GM23338 (cell line): ENCODE measurements at regions not wholly inside any gene's neighbourhood (a gene's known extent, or its start where the extent isn't known, plus 50 kb on each side); places are given as distances from the start of the nearest gene placed in this dataset.

Experiments used
- ATAC-seq: fragments of 200-7000 bp; cut with Tn5 transposase; 3 replicates; pipeline ENCODE4 v1.9.1; 2020
- DNase-seq: peaks from one replicate; pipeline ENCODE4 v3.0.0-alpha.2; 2015; ENCODE audit warnings: low spot score
- H2AFZ ChIP-seq: fragments of 200-600 bp; sonication (generic); 2 replicates; pipeline ENCODE4 v1.8.0; 2016; ENCODE audit warnings: antibody characterized with exemption, mild to moderate bottlenecking, moderate library complexity
- H3F3A ChIP-seq: fragments of 200-600 bp; sonication (generic); replicated peaks from 2 replicates; pipeline ENCODE4 v1.8.0; 2017; ENCODE audit warnings: antibody characterized with exemption, mixed run types, low read depth
- H3K27ac ChIP-seq: fragments of 200-600 bp; sonication (generic); 2 replicates; pipeline ENCODE4 v1.6.1; 2016; ENCODE audit warnings: low read depth
- H3K27me3 ChIP-seq: fragments of 200-600 bp; sonication (generic); 2 replicates; pipeline ENCODE4 v1.8.0; 2016; ENCODE audit warnings: mild to moderate bottlenecking, mixed run types, moderate library complexity; ENCODE audit not compliant: insufficient read depth
- H3K36me3 ChIP-seq: fragments of 200-600 bp; sonication (generic); 2 replicates; pipeline ENCODE4 v1.8.0; 2016; ENCODE audit warnings: mild to moderate bottlenecking; ENCODE audit not compliant: insufficient read depth
- H3K4me1 ChIP-seq: fragments of 200-600 bp; sonication (generic); 2 replicates; pipeline ENCODE4 v1.8.0; 2016; ENCODE audit warnings: mild to moderate bottlenecking, moderate library complexity; ENCODE audit not compliant: insufficient read depth
- H3K4me2 ChIP-seq: fragments of 200-600 bp; sonication (generic); 2 replicates; pipeline ENCODE4 v1.7.1; 2017; ENCODE audit warnings: mixed run types
- H3K4me3 ChIP-seq: fragments of 200-600 bp; sonication (generic); 2 replicates; pipeline ENCODE4 v1.6.1; 2016; ENCODE audit warnings: mixed run types
- H3K79me2 ChIP-seq: fragments of 200-600 bp; sonication (generic); replicated peaks from 2 replicates; pipeline ENCODE4 v1.8.0; 2017; ENCODE audit warnings: mild to moderate bottlenecking; ENCODE audit not compliant: insufficient read depth
- H3K9me2 ChIP-seq: fragments of 200-600 bp; sonication (generic); 2 replicates; pipeline ENCODE4 v1.8.0; 2017; ENCODE audit not compliant: insufficient read depth
- H4K20me1 ChIP-seq: fragments of 200-600 bp; sonication (generic); replicated peaks from 2 replicates; pipeline ENCODE4 v1.8.0; 2017; ENCODE audit warnings: mild to moderate bottlenecking; ENCODE audit not compliant: insufficient read depth
- H3K27ac Mint-ChIP-seq: 2 replicates; pipeline ENCODE4 v1.8.0; 2020; ENCODE audit warnings: inconsistent platforms, mild to moderate bottlenecking, moderate library complexity, mixed read lengths
- H3K27me3 Mint-ChIP-seq: 3 replicates; pipeline ENCODE4 v1.8.0; 2022; ENCODE audit warnings: low read depth, mild to moderate bottlenecking, moderate library complexity, mixed read lengths, inconsistent platforms; ENCODE audit not compliant: insufficient read depth, poor library complexity
- H3K36me3 Mint-ChIP-seq: 3 replicates; pipeline ENCODE4 v1.8.0; 2021; ENCODE audit warnings: low read depth, mild to moderate bottlenecking, inconsistent platforms, moderate library complexity, mixed read lengths
- H3K4me1 Mint-ChIP-seq: 3 replicates; pipeline ENCODE4 v1.8.0; 2020; ENCODE audit warnings: mild to moderate bottlenecking, inconsistent platforms, mixed read lengths
- H3K4me3 Mint-ChIP-seq: 3 replicates; pipeline ENCODE4 v1.8.0; 2021; ENCODE audit warnings: moderate library complexity, mild to moderate bottlenecking, inconsistent platforms, mixed read lengths
- H3K9me3 Mint-ChIP-seq: 3 replicates; pipeline ENCODE4 v1.8.0; 2020; ENCODE audit warnings: moderate library complexity, mild to moderate bottlenecking, inconsistent platforms, mixed read lengths
- CTCF ChIP-seq, 2 experiments: fragments of 200-600 bp in 1 of 2; sonication (generic) in 1 of 2; conservative IDR thresholded peaks; 2 replicates each; pipeline versions ENCODE4 v1.5.1 to v1.6.1; 2016 to 2017; ENCODE audit warnings: antibody characterized with exemption in 2 of 2, low read depth in 2 of 2, mild to moderate bottlenecking in 2 of 2, moderate library complexity in 1 of 2
- ETS1 ChIP-seq: IDR thresholded peaks from 2 replicates; pipeline ENCODE4 v1.6.1; 2016; ENCODE audit warnings: antibody characterized with exemption
- JUNB ChIP-seq: IDR thresholded peaks from one replicate; pipeline ENCODE4 v1.6.1; 2016; ENCODE audit warnings: antibody characterized with exemption; ENCODE audit not compliant: unreplicated experiment
- REST ChIP-seq: IDR thresholded peaks from one replicate; pipeline ENCODE4 v1.6.1; 2018; ENCODE audit warnings: antibody characterized with exemption; ENCODE audit not compliant: unreplicated experiment
- STAT1 ChIP-seq: IDR thresholded peaks from one replicate; pipeline ENCODE4 v1.6.1; 2016; ENCODE audit warnings: antibody characterized with exemption; ENCODE audit not compliant: unreplicated experiment
- ZNF114 ChIP-seq: fragments of 250-450 bp; sonication (Bioruptor Pico); IDR thresholded peaks from 2 replicates; pipeline ENCODE4 v1.5.0; 2020; ENCODE audit warnings: mild to moderate bottlenecking, moderate library complexity
- ZNF462 ChIP-seq: fragments of 250-450 bp; sonication (Bioruptor Pico); IDR thresholded peaks from 2 replicates; pipeline ENCODE4 v1.5.0; 2020; ENCODE audit warnings: mild to moderate bottlenecking, moderate library complexity

GRCh38 chr2:240277073-240277806, 136.8 kb upstream of the OTOS start (continued):
- no peak for TF ChIP-seq ZNF462 (CRISPR knock-in tag)
- no peak for TF ChIP-seq CTCF (conservative IDR thresholded peaks at IDR 0.05; ENCODE audit: low read depth in 2 of 2)
- no peak for TF ChIP-seq STAT1
- no peak for TF ChIP-seq ZNF114

GRCh38 chr2:240277807-240278522, 137.5 kb upstream of the OTOS start:
- Histone ChIP-seq H3K4me1 (no peaks in the 10 kb centered on the region), H4K20me1 (no peaks in the 10 kb centered on the region), H3F3A (no peaks in the 10 kb centered on the region), H2AFZ (no peak overlapping the region), H3K27ac (no peak overlapping the region), H3K4me3 (no peak overlapping the region), H3K4me2 (no peak overlapping the region), H3K27me3 (no peaks in the 10 kb centered on the region), H3K79me2 (no peaks in the 10 kb centered on the region), H3K36me3 (no peaks in the 10 kb centered on the region), H3K9me2 (no peaks in the 10 kb centered on the region)
- H3K4me3 Mint-ChIP-seq, result no peak overlapping the region
- H3K9me3 Mint-ChIP-seq, result peaks cover 8% of the 10 kb centered on the region
- DNase-seq (no peak), ATAC-seq (no peak)
- H3K4me1 Mint-ChIP-seq, result no peaks in the 10 kb centered on the region
- peaks cover 4% of the 10 kb centered on the region for H3K27me3 Mint-ChIP-seq
- TF ChIP-seq REST (no peak), JUNB (no peak), ETS1 (no peak), CTCF (conservative IDR thresholded peaks at IDR 0.05; ENCODE audit: low read depth in 2 of 2) (no peak)
- no peak overlapping the region for H3K27ac Mint-ChIP-seq
- H3K36me3 Mint-ChIP-seq, result no peaks in the 10 kb centered on the region
